WI38 (cell line): ENCODE measurements at regions not wholly inside any gene's neighbourhood (a gene's known extent, or its start where the extent isn't known, plus 50 kb on each side); places are given as distances from the start of the nearest gene placed in this dataset.

ENCODE experiments used
- H3K4me3 ChIP-seq: 2 replicates; pipeline ENCODE4 v1.5.1; 2011; ENCODE audit warnings: low read depth, mild to moderate bottlenecking, control low read depth, low read length
- CTCF ChIP-seq: IDR thresholded peaks from 2 replicates; pipeline ENCODE4 v1.5.1; 2012; ENCODE audit warnings: low read depth, mild to moderate bottlenecking, control low read depth, low read length

DNA sequence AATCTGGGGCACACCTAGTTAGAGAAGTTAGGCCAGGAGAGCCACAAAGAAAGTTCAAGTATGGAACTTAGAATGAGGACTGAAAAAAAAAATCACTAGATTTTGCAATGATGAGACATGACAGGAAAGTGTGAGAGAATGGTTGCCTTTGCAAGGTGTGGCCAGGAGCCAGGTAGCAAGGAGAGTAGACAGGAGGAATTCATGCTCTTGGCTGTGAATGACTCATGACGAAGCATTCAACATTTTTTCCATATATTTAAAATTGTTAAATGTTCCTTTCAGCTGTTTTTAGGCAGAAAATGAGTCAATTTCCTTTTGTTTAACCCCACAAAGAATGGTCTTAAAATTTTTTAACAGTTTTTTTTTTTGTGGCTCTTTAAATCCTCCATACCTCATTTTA is 636.9 kb downstream of the PLCL1 start:
- TF ChIP-seq CTCF = no peak
- no peak overlapping the region for H3K4me3 ChIP-seq

- no peak overlapping the region for H3K4me3 ChIP-seq
- no peak for TF ChIP-seq CTCF
Observed at GRCh38 chr2:198440833-198441232, 636.4 kb downstream of the PLCL1 start.

DNA sequence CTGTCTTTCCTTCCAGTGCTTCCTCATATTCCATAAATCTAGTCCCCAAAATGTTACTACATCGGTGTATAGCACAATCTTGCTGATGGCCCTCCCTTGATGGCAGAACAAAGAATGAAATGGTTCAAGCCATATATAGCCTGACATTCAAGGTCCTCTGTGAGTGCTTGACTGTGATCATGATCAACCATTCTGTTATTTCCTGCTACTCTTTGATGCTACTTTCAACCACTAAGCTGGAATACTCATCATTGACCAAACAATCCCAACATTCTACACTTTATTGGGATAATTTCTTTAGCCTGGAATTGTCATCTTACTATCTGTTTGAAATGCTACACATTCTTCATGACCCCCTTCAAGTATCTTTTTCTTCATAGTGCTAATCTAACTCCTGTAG is 633.9 kb downstream of the PLCL1 start:
- no peak overlapping the region for H3K4me3 ChIP-seq
- no peak for TF ChIP-seq CTCF

DNA sequence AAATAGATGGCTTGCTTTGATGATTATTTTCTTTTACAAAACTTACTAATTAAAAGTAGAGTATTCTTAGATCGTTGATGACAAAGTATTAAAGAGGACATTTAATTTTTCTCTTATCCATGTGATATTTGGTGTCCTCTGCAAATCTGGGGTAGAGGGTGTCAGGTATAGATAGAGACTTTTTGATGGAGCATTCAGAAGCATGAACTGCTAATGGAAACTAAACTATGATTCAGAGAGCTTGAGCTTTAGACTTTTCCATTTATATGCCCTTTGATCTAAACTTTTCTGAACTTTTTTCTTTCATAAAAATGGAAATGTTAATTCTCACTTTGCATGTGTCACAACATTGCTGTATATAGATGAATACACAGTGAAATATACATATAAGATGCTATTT is 619.7 kb downstream of the PLCL1 start:
- no peak for TF ChIP-seq CTCF
- H3K4me3 ChIP-seq = no peak overlapping the region

GRCh38 chr2:198417836-198418235 is 613.4 kb downstream of the PLCL1 start:
- TF ChIP-seq CTCF = no peak
- no peak overlapping the region for H3K4me3 ChIP-seq

DNA sequence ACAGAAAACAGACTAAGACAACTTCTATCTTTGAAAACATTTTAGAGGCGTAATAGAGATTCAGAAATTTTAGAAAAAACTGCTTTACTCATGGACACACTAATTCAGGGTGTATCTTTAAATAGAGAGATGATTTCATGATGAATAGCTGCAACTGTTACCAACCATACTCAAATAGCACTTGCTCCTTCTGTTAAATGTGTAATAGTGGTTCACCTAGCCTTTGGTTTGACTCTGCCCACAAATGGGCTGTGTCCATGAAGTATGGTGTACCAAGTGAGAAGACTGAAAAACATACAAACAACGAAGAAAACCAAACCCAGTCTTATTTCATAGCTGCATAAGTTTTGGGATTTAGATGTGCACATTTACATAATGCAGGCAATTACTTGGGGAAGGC is 610.6 kb downstream of the PLCL1 start:
- TF ChIP-seq CTCF = no peak
- no peak overlapping the region for H3K4me3 ChIP-seq

GRCh38 chr2:198411936-198412335 is 607.5 kb downstream of the PLCL1 start:
- TF ChIP-seq CTCF = no peak
- no peak overlapping the region for H3K4me3 ChIP-seq
